ENCODE measurements at regions not wholly inside any gene's neighbourhood (a gene's known extent, or its start where the extent isn't known, plus 50 kb on each side); places are given as distances from the start of the nearest gene placed in this dataset.
"Not testable (repeated sequence)": the region's sequence is repeated elsewhere in the genome, so short reads cannot be mapped to it uniquely, and the experiment has no call there.

DNA sequence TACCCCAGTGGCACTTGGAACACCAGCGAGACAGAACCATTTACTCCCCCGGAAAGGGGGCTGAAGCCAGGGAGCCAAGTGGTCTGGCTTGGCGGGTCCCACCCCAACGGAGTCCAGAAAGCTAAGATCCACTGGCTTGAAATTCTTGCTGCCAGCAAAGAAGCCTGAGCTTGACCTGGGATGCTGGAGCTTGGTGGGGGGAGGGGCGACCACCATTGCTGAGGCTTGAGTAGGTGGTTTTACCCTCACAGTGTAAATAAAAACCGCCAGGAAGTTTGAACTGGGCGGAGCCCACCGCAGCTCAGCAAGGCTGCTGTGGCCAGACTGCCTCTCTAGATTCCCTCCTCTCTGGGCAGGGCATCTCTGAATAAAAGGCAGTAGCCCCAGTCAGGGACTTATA lies 62.8 kb downstream of the RPS24 start:
- H3K27ac ChIP-seq (ENCODE audit: low read depth, low read length, poor library complexity, severe bottlenecking); H3K27me3 ChIP-seq (replicated peaks; ENCODE audit: insufficient read depth, low read depth, low read length, poor library complexity); BruUV-seq (replicated peaks); H3K4me3 ChIP-seq (ENCODE audit: low read depth, low read length, poor library complexity, severe bottlenecking); H3K9me3 ChIP-seq (ENCODE audit: low read depth, low read length, poor library complexity, severe bottlenecking); CTCF ChIA-PET; H3K4me1 ChIP-seq (ENCODE audit: insufficient read depth, low read length, poor library complexity, severe bottlenecking); POLR2A ChIA-PET (ENCODE audit: low non-redundant PET); intact Hi-C loops (cut with micrococcal nuclease; ENCODE audit: unreplicated experiment); DNase-seq (ENCODE audit: low spot score); H3K36me3 ChIP-seq (ENCODE audit: insufficient read depth, low read length, poor library complexity, severe bottlenecking): not testable (repeated sequence)

DNA sequence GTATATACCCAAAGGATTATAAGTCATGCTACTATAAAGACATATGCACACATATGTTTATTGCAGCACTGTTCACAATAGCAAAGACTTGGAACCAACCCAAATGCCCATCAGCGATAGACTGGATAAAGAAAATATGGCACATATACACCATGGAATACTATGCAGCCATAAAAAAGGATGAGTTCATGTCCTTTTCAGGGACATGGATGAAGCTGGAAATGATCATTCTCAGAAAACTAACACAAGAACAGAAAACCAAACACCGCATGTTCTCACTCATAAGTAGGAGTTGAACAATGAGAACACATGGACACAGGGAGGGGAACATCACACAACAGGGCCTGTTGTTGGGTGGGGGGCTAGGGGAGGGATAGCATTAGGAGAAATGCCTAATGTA lies 68.9 kb downstream of the RPS24 start:
- H3K27ac ChIP-seq (ENCODE audit: low read depth, low read length, poor library complexity, severe bottlenecking); POLR2A ChIA-PET (ENCODE audit: low non-redundant PET); H3K36me3 ChIP-seq (ENCODE audit: insufficient read depth, low read length, poor library complexity, severe bottlenecking); H3K4me3 ChIP-seq (ENCODE audit: low read depth, low read length, poor library complexity, severe bottlenecking); DNase-seq (ENCODE audit: low spot score); BruUV-seq (replicated peaks); CTCF ChIA-PET; H3K9me3 ChIP-seq (ENCODE audit: low read depth, low read length, poor library complexity, severe bottlenecking); intact Hi-C loops (cut with micrococcal nuclease; ENCODE audit: unreplicated experiment); H3K27me3 ChIP-seq (replicated peaks; ENCODE audit: insufficient read depth, low read depth, low read length, poor library complexity); H3K4me1 ChIP-seq (ENCODE audit: insufficient read depth, low read length, poor library complexity, severe bottlenecking): not testable (repeated sequence)

- H3K4me3 ChIP-seq (ENCODE audit: low read depth, low read length, poor library complexity, severe bottlenecking), result no peak overlapping the region
- H3K4me1 ChIP-seq (ENCODE audit: insufficient read depth, low read length, poor library complexity, severe bottlenecking), result no peaks in the 10 kb centered on the region
- POLR2A ChIA-PET (ENCODE audit: low non-redundant PET), result no interaction called here
- no peak overlapping the region for H3K27ac ChIP-seq (ENCODE audit: low read depth, low read length, poor library complexity, severe bottlenecking)
- H3K36me3 ChIP-seq (ENCODE audit: insufficient read depth, low read length, poor library complexity, severe bottlenecking), result no peaks in the 10 kb centered on the region
- DNase-seq (ENCODE audit: low spot score), result no peak
- no peak for TF ChIP-seq EZH2 (IDR thresholded peaks at IDR 0.05; ENCODE audit: borderline replicate concordance, low read depth, low read length, poor library complexity, severe bottlenecking)
- TF ChIP-seq CTCF (conservative IDR thresholded peaks at IDR 0.05; ENCODE audit: low read depth, low read length), result no peak
- no peaks in the 10 kb centered on the region for H3K27me3 ChIP-seq (replicated peaks; ENCODE audit: insufficient read depth, low read depth, low read length, poor library complexity)
- no TSS peak for BruUV-seq (replicated peaks)
- CTCF ChIA-PET, result no interaction called here
- intact Hi-C loops (cut with micrococcal nuclease; ENCODE audit: unreplicated experiment), result no loop called here
- H3K9me3 ChIP-seq (ENCODE audit: low read depth, low read length, poor library complexity, severe bottlenecking), result no peaks in the 10 kb centered on the region
Observed at GRCh38 chr10:78109210-78109609, 75.5 kb downstream of the RPS24 start.

- Histone ChIP-seq H3K4me1 (ENCODE audit: insufficient read depth, low read length, poor library complexity, severe bottlenecking) (no peaks in the 10 kb centered on the region), H3K4me3 (ENCODE audit: low read depth, low read length, poor library complexity, severe bottlenecking) (no peak overlapping the region), H3K9me3 (ENCODE audit: low read depth, low read length, poor library complexity, severe bottlenecking) (no peaks in the 10 kb centered on the region), H3K27ac (ENCODE audit: low read depth, low read length, poor library complexity, severe bottlenecking) (no peak overlapping the region), H3K27me3 (replicated peaks; ENCODE audit: insufficient read depth, low read depth, low read length, poor library complexity) (peaks cover 4% of the 10 kb centered on the region), H3K36me3 (ENCODE audit: insufficient read depth, low read length, poor library complexity, severe bottlenecking) (no peaks in the 10 kb centered on the region)
- intact Hi-C loops (cut with micrococcal nuclease; ENCODE audit: unreplicated experiment), result no loop called here
- CTCF ChIA-PET, result interaction anchor here (0.5 kb wide), 1 partner anchor 14 kb away, joined by 4 read pairs; no protein-coding TSS in a partner anchor
- POLR2A ChIA-PET (ENCODE audit: low non-redundant PET), result no interaction called here
- DNase-seq (ENCODE audit: low spot score), result no peak
- TF ChIP-seq EZH2 (IDR thresholded peaks at IDR 0.05; ENCODE audit: borderline replicate concordance, low read depth, low read length, poor library complexity, severe bottlenecking), result no peak
- no peak for TF ChIP-seq CTCF (conservative IDR thresholded peaks at IDR 0.05; ENCODE audit: low read depth, low read length)
- BruUV-seq (replicated peaks), result no TSS peak
Observed at GRCh38 chr10:78115135-78115853, 81.6 kb downstream of the RPS24 start.
